ENCODE measurements at regions not wholly inside any gene's neighbourhood (a gene's known extent, or its start where the extent isn't known, plus 50 kb on each side); places are given as distances from the start of the nearest gene placed in this dataset.

DNA sequence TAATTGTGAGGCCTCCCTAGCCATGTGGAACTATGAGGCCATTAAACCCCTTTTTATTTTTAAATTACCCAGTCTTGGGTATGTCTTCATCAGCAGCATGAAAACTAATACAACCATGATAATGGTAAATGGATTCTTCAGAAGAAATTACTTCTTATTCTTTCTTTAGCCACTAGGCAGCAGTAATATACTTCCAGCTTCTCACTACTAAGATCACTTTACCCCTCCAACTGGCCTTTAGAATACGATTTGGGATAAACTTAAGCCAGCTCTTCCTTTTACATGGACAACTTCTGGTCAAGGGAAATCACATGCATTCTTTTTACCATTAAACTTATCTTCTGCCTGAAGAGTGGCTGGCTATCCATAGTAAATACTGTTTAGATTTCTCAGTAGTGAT, 355.4 kb downstream of the MAN2A1 start:
- no peak overlapping the region for H3K4me3 ChIP-seq
- no peak overlapping the region for H3K4me2 ChIP-seq
- no peaks in the 10 kb centered on the region for H3K9me2 ChIP-seq (replicated peaks; ENCODE audit: insufficient read depth)
- no peaks in the 10 kb centered on the region for H3K36me3 ChIP-seq (replicated peaks; ENCODE audit: insufficient read depth, low read depth)
- no peak overlapping the region for H3K27ac ChIP-seq
- H2AFZ ChIP-seq: no peak overlapping the region
- 50% methylated on average over 1 of the region's 1 CpG for WGBS (ENCODE audit: low lambda C conversion rate, missing lambda C conversion rate)
- H3K27me3 ChIP-seq: no peaks in the 10 kb centered on the region
- no peak for DNase-seq (ENCODE audit: low spot score)
- H3K4me1 ChIP-seq (ENCODE audit: insufficient read depth): no peaks in the 10 kb centered on the region
- H4K20me1 ChIP-seq (ENCODE audit: insufficient read depth, poor library complexity, severe bottlenecking): no peaks in the 10 kb centered on the region
- TF ChIP-seq, protein P1, sequence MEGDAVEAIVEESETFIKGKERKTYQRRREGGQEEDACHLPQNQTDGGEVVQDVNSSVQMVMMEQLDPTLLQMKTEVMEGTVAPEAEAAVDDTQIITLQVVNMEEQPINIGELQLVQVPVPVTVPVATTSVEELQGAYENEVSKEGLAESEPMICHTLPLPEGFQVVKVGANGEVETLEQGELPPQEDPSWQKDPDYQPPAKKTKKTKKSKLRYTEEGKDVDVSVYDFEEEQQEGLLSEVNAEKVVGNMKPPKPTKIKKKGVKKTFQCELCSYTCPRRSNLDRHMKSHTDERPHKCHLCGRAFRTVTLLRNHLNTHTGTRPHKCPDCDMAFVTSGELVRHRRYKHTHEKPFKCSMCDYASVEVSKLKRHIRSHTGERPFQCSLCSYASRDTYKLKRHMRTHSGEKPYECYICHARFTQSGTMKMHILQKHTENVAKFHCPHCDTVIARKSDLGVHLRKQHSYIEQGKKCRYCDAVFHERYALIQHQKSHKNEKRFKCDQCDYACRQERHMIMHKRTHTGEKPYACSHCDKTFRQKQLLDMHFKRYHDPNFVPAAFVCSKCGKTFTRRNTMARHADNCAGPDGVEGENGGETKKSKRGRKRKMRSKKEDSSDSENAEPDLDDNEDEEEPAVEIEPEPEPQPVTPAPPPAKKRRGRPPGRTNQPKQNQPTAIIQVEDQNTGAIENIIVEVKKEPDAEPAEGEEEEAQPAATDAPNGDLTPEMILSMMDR (IDR thresholded peaks at IDR 0.05; ENCODE audit: poor library complexity): peak; percentile 26
- TF ChIP-seq EZH2phosphoT487 (IDR thresholded peaks at IDR 0.05; ENCODE audit: low read depth, severe bottlenecking, unreplicated experiment): no peak
- H3K9me3 ChIP-seq (ENCODE audit: low read depth): peaks cover 7% of the 10 kb centered on the region
- H3K79me2 ChIP-seq: no peaks in the 10 kb centered on the region

DNA sequence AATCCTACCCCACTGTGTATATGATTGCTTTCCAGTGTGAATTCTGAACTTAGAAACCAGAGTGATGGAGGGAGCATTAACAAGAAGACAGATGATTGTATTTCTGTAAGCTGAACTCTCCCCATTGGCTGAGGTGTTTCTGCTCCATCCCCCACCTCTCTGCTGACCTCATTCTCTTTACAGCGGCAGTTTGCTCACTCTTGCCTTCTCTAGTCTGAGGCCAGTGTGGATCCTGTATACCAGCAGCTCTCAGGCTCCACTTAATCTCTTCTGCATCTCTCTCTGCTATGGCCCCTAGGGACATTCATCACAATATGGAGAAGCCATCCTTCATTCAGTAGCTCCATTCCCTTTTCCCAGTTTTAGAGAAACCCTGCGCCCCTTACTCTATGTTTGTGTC, 358.8 kb downstream of the MAN2A1 start:
- no peak for DNase-seq (ENCODE audit: low spot score)
- no peak overlapping the region for H3K4me2 ChIP-seq
- no peaks in the 10 kb centered on the region for H3K36me3 ChIP-seq (replicated peaks; ENCODE audit: insufficient read depth, low read depth)
- no peak overlapping the region for H3K4me3 ChIP-seq
- no peaks in the 10 kb centered on the region for H3K4me1 ChIP-seq (ENCODE audit: insufficient read depth)
- no peaks in the 10 kb centered on the region for H4K20me1 ChIP-seq (ENCODE audit: insufficient read depth, poor library complexity, severe bottlenecking)
- no peaks in the 10 kb centered on the region for H3K79me2 ChIP-seq
- no peaks in the 10 kb centered on the region for H3K9me2 ChIP-seq (replicated peaks; ENCODE audit: insufficient read depth)
- H3K9me3 ChIP-seq (ENCODE audit: low read depth): no peaks in the 10 kb centered on the region
- H3K27me3 ChIP-seq: no peaks in the 10 kb centered on the region
- H3K27ac ChIP-seq: no peak overlapping the region
- no peak overlapping the region for H2AFZ ChIP-seq
- 62% methylated on average over 2 of the region's 2 CpGs for WGBS (ENCODE audit: low lambda C conversion rate, missing lambda C conversion rate)
- TF ChIP-seq EZH2 (IDR thresholded peaks at IDR 0.05; ENCODE audit: borderline replicate concordance) (no peak), EZH2phosphoT487 (IDR thresholded peaks at IDR 0.05; ENCODE audit: low read depth, severe bottlenecking, unreplicated experiment) (no peak)
- TF ChIP-seq, protein P1 (IDR thresholded peaks at IDR 0.05; ENCODE audit: poor library complexity): no peak

DNA sequence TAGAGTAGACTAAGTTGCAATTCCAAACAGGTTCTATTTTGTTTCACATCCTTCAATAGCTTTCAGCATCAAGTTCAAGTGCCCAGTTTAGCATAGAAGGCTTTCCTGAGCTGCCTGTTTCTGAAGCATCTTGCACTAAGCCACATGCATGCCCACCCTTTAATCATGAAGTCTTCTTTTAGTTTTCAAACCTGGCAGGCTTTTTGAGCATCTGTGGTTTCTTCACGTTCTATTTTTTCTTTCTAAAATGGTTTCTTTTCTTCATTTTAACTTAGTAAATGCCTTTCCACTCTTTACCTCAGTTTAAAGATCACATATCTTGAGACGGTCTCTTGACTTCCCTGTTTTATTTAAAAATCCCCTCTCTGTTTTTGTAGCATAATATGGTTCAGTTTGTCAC, 360.1 kb downstream of the MAN2A1 start:
- no peak for DNase-seq (ENCODE audit: low spot score)
- no peak overlapping the region for H3K4me3 ChIP-seq
- no peaks in the 10 kb centered on the region for H3K4me1 ChIP-seq (ENCODE audit: insufficient read depth)
- TF ChIP-seq, protein P1 (IDR thresholded peaks at IDR 0.05; ENCODE audit: poor library complexity): no peak
- no peak for TF ChIP-seq EZH2 (IDR thresholded peaks at IDR 0.05; ENCODE audit: borderline replicate concordance)
- no peak overlapping the region for H2AFZ ChIP-seq
- no peaks in the 10 kb centered on the region for H3K9me2 ChIP-seq (replicated peaks; ENCODE audit: insufficient read depth)
- H3K4me2 ChIP-seq: no peak overlapping the region
- no peaks in the 10 kb centered on the region for H3K79me2 ChIP-seq
- WGBS (ENCODE audit: low lambda C conversion rate, missing lambda C conversion rate): 93% methylated on average over 2 of the region's 2 CpGs
- H3K27ac ChIP-seq: no peak overlapping the region
- H3K27me3 ChIP-seq: no peaks in the 10 kb centered on the region
- H4K20me1 ChIP-seq (ENCODE audit: insufficient read depth, poor library complexity, severe bottlenecking): no peaks in the 10 kb centered on the region
- no peaks in the 10 kb centered on the region for H3K9me3 ChIP-seq (ENCODE audit: low read depth)
- no peaks in the 10 kb centered on the region for H3K36me3 ChIP-seq (replicated peaks; ENCODE audit: insufficient read depth, low read depth)

Data from hepatocyte (in vitro differentiated cells).